ENCODE measurements at regions not wholly inside any gene's neighbourhood (a gene's known extent, or its start where the extent isn't known, plus 50 kb on each side); places are given as distances from the start of the nearest gene placed in this dataset.

GRCh38 chr13:56909896-56910600, 230.7 kb upstream of the PRR20A start:
- no peak for TF ChIP-seq EZH2 (IDR thresholded peaks at IDR 0.05)
- TF ChIP-seq POLR2AphosphoS5 (IDR thresholded peaks at IDR 0.05; ENCODE audit: borderline replicate concordance, low read depth, low read length) = no peak
